GM19468 (cell line): ENCODE measurements at regions not wholly inside any gene's neighbourhood (a gene's known extent, or its start where the extent isn't known, plus 50 kb on each side); places are given as distances from the start of the nearest gene placed in this dataset.
"Not testable (repeated sequence)": the region's sequence is repeated elsewhere in the genome, so short reads cannot be mapped to it uniquely, and the experiment has no call there.

ENCODE experiments used
- ATAC-seq: cut with Tn5 transposase; IDR thresholded peaks from one replicate; pipeline ENCODE4 v1.9.1; 2021; ENCODE audit warnings: mild to moderate bottlenecking, moderate library complexity, moderate number of reproducible peaks; ENCODE audit not compliant: unreplicated experiment; ENCODE audit errors: extremely low read depth

DNA sequence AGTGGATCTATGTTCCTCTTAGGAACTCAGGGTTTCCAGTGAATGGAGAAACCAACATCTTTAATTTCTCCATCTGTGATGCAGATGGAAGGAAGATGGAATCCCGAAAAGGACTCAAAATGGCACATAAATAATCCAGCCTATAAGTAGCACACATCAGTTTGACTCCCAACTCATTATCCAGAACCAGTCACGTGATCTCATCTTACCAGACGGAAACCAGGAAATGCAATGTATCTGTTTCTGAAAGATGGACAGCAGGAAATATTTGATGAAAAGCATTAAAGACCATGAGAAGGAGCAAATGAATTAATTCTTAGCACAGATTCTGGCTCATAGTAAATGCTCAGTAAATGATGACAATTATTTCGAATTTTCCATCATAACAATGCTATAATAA, 443.1 kb upstream of the FMR1 start:
- ATAC-seq: no peak

DNA sequence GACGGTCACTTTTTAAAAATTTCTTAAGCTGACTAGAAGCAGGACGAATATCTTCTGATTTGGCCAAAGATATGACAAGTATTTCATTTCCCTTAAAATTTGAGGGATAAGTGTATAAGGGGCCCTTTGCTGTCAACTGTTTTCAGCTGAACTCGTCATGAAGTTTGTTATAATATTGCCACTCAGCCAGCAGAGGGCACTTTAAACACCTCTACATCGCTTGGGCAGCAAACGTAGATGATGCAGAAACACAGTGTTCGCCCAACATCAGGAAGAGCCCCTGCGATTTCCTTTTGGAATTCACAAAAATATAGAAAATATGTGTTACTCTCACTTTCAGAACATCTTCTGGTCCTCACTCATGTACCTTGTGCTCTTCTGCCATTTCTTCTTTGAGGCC, 435.7 kb upstream of the FMR1 start:
- peak; percentile 49 for ATAC-seq

DNA sequence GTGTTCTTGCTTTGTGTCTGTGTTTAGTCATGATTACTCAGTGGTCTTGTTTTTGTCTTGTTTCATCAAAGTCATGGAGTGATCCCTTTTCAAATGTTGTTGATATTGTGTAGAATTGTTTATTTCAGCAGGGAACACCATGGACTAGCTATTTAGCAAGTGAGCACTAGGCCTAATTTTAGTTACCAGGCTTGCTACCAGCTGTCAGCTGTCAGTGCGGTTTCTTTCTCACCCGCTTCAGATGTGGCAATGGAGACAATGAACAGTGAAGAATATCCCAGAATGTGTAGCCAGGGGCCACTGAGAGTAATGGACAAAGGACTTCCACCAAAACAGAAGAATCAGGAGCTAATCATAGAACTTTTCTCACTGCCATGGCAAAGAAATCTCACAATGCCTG, 432.8 kb upstream of the FMR1 start:
- no peak for ATAC-seq

DNA sequence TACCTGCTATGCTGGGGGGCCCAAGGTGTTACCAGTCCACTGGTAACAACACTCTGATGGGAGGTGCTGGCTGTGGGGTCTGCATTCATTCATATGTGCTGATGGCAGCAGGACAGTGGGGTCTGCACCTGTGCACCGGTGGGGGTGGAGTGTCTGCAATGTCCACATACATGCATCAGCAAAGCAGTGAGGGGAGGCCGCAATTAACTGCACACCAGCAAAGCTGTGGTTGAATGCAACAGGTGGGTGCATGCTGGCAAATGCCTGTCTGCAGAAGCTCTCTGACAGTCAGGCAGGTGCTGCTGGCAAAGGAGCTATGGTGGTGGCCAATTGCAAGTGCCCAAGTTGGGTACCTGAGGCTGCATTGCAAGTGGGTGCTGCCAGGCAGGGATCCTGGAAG, 426.5 kb upstream of the FMR1 start:
- ATAC-seq: no peak

DNA sequence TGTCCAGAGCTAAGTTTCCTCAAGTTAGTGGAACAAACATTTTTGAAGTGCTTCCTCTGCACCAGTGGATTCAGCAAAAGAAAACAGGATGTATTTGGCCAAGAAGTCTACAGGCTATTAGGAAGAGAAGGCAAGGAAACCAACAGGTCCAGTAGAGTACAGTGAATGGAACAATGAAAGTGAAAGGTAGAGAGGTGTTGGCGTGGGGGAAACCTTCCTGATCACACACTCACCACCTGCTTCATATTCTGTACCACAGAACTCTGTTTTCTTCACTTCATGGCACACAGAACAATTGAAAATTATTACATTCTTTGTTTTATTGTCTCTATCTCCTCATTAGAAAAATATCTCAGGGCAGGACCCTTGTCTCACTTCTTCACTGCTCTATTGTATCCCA, 417.4 kb upstream of the FMR1 start:
- no peak for ATAC-seq

DNA sequence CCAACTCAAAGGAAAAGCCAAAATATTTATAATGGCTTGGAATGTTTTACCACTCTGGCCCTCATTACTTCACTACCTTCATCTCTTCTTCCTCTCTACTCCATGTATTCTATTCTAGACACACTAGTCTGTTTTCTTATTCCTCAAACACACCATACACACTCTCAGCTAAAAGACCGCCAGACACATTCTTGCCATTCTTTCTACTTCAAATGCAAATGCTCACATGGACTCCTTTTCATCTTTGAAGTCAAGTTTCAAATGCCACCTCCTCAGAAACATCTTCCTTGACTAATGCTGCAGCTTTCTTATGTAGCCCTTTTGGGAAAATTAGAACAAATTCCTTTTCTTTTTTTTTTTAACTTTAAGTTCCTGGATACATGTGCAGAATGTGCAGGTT, 412.9 kb upstream of the FMR1 start:
- no peak for ATAC-seq

DNA sequence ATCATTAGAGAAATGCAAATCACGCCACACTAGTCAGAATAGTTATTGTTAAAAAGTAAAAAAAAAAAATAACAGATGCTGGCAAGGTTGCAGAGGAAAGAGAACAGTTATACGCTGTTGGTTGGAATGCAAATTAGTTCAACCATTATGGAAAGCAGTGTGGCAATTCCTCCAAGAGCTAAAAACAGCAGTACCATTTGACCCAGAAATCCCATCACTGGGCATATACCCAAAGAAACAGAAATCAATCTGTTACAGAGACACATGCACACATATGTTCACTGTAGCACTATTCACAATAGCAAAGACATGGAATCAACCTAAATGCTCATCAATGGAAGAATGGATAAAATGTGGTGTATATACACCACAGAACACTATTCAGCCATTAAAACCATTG, 388.7 kb upstream of the FMR1 start:
- no peak for ATAC-seq

DNA sequence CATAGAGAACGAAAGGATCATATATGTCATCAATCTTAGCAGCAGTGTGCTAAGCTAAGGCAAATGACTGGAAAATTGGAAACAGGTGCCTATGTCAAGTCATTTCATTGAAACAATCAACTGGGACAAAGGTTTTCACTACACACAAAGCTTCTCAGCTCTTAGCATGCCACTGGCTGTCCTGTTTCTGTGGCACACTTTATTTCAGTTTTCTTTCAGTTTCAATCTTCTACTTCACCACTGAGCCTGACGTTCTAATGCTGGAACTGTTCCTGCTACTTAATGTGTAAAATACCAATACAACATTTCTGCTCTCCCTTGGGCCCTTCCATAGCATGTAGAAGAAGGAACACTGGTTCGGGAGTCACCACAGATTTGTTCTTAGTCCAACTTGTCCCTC, 378.3 kb upstream of the FMR1 start:
- no peak for ATAC-seq

DNA sequence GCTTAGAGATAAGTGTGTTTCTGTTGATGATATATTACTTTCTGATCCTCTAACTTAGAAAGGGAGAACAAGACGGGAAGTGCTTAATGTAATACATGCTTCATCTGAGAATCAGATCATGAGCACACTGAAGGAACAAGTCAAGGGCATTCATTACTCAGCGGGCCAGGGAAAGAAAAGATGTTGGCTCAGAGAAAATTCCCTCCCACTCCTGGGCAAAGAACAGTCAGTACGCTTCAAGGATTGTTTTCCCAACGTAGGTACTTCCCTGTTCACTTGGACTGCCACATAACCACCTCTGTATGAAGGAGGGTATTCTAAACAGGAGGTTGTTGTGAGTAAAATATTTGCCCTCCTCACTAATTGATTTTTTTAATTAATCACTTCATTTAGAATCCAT, 374.5 kb upstream of the FMR1 start:
- ATAC-seq: no peak

DNA sequence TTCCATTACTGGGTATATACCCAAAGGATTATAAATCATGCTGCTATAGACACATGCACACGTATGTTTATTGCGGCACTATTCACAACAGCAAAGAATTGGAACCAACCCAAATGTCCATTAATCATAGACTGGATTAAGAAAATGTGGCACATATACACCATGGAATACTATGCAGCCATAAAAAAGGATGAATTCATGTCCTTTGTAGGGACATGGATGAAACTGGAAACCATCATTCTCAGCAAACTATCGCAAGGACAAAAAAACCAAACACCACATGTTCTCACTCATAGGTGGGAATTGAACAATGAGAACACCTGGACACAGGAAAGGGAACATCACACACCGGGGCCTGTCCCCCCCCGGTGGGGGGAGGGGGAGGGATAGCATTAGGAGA, 363.7 kb upstream of the FMR1 start:
- ATAC-seq: not testable (repeated sequence)

DNA sequence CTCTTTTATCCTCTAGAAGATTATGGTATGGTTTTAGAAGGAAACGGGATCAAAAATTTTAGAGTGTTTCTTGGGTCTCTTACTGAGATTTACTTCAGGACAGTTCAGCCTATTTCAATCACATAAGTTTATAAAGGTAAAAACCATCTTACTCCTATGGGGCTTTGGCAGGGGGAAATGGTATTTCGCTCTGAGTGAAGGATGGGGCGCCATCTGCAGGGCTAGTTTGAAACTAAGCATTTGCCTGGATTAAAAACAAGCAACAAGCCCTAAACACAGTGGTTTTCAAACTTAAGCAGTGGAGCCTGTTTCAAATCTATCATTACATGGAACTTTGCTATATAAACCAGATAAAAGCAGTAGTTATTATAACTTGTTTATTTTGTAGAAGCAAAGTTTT, 361.5 kb upstream of the FMR1 start:
- ATAC-seq: no peak

DNA sequence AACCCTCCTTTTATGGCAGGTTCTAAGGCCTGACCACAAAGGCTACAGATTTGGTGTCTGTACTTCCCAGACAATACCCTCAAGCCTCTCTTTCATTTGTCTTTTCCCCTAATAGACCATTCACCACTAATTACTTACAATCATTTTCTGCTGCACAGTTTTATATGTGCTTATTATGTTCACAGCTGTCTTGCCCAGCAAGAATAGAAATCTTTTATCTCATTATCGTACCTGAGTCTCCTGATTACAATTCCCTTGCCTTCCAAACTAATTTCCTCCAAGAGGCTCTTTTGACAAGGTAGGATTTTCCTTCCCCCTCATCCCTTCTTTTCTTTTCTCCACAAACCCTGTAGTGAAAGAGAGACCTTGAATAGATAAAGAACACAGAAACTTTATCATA, 352.5 kb upstream of the FMR1 start:
- ATAC-seq: no peak

DNA sequence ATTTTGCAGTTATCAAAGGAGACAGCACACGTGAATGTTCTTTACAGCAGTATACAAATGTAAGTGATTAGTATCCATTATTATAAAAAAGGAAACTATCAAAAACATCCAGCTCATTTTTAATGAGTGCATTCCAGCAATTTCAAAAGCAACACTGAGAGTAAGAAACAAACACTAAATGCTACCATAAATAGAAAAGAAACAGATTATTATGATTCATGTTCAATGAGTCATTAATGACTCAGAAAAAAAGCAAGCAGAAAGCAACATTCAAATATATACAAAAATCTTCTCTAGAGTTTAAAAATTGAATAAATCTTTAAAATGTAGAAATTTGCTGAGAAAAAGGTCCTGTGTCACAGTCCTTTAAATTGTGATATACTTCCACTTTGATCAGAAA, 346.5 kb upstream of the FMR1 start:
- no peak for ATAC-seq

DNA sequence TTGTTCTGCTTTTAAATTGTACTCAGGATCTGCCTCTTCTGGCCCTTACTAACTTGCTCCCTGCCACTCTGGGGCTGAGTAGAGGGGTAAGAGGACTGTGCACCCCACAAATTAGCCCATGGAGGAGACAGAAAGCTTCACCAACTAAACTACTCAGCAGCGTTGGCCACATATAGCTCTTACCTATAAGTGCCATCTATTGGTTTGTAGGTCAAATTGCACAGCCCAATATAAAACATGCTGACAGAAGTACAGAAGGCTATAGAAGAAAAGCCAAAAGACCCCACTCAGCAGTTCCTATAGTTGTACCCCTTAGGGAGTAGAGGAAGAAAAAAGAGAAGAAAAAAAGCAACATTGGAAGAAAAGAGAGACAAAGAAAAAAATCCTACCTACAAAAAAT, 341.2 kb upstream of the FMR1 start:
- ATAC-seq: no peak

DNA sequence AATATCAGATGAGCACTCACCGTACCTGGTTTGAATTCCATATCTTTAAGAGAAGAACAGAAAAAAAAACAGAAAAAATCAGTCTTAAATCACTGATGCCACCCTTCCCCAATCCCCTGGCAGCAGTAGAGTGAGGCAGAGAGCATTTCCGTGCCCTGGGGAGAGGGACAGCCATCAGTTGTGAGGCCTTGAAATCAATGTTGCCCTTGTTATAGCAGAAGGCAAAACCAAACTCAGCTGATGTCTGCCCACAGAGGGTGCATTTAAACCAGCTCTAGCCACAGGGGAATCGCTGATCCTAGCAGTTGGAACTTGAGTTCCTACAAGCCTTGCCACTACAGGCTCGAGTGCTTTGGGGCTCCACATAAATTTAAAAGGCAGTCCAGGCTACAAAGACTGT, 338.5 kb upstream of the FMR1 start:
- no peak for ATAC-seq

DNA sequence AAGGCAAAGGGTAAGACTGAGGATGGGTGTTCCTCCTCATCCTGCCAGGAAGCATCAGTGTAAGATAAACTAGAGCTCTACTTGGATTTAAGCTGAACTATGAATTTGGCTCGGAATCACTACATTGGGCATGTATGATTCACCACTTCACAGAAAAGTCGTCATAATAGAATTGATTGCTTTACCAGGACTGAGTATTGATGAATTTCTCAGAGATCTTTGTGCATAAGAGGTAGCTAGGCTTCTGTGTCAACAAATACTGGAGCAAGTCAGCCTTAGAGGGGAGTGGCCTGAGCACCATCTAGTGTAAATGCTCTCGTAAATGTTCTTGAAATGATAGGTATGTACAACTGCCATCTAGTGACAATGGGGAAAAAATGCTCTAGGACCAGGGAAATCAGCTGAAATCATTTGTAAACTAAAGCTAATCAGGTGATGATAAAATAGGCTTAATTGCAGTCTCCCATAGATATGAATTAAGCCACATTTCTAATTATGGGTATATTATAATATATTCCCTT, 309.5 kb upstream of the FMR1 start:
- ATAC-seq: no peak

DNA sequence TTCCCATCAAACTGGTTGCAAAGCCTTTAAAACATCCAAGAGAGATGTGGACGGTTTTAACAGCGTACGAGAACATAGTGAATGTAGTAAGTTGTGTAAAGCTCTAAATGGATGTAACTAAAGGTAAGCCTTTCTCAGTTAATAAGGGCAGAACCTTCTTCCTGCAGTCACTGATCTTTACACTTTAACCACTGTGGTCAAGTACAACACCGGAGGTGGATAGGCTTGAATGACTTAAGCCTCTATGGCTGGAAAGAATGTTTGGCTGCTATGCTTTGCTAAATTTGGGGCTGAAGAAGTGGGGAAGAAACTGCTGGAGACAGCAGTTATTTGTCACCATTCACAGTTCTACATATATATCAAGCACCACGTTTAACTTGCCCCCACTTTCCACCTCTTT, 285.1 kb upstream of the FMR1 start:
- no peak for ATAC-seq

DNA sequence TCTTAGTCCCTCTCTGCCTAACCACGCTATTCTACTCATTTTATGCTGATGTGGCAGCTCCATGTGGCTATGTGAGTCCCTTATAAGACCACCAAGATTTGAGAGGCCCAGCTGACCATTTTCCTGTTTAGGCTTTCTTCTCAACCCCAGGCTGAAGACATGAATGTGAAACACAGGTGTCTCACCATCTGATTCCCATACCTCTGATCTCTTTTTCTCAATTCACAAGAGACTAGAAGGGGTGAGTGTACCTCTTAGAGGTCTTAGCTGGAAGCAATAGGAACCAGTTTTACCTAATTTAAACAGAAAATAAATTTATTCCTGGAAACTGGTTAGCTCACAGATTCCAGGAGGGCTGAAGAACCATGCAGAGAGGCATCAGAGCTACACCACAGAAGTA, 276.5 kb upstream of the FMR1 start:
- ATAC-seq: no peak

DNA sequence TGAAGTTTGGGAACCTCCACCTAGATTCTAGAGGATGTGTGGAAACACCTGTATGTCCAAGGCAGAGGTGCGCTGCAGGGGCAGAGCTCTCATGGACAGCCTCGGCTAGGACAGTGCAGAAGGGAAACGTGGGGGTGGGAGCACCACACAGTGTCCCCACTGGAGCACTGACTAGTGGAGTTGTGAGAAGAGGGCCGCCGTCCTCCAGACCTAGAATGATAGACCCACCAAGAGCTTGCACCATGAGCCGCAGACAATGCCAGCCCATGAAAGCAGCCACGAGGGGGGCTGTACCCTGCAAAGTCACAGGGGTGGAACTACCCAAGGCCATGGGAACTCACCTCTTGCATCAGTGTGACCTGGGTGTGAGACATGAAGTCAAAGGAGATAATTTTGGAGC, 274.5 kb upstream of the FMR1 start:
- ATAC-seq: no peak

DNA sequence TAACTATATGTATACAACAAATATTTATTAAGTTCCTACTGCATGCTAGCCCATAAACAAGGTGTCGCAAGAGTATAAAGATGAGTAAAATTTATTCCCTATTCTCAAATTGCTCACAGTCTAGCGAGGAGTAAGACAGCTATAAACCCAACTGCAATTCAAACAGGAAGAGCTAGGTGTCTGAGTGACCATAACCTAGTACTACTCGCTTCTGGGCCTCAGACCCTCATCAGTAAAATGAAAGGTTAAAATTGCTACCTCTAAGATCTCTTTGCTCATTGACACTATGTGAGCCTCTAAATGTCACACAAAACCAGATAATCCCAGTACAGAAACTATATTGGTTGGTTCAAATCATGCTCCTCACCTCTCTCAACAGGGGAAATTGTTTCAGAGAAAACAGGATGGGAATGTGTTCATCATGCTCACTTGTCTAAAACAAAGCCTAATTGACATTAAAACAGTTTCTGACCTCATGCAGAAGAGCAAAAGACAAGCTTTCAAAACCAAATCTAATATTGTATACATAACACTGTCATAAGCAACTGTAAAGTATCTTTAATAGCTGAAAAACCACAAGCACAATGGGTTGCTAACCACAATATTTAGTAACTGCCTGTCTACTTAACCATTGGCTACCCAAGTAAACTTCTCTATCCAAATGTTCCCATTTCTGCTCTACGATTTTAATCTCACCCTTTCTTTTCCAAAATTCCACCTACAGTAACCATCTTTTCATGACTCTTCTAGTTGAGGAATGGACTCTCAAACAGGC, 264.6 kb upstream of the FMR1 start:
- ATAC-seq: no peak

DNA sequence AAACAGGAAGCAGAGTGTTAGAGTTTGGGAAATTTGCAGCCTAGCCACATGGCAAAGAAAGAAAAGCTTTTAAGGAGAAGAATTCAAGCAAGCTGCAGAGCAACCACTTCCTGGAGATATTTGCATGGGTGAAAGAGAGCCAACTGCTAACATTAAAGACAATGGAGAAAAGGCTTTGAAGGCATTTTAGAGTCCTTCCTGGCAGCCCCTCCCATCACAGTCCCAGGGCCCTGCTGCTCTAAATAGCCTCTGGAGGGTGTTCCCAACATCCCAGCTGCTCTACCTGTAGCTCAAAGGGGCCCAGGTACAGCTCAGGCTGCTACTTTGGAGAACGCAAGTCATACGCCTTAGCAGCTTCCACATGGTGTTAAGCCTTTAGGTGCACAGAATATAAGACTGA, 235.9 kb upstream of the FMR1 start:
- ATAC-seq: no peak

DNA sequence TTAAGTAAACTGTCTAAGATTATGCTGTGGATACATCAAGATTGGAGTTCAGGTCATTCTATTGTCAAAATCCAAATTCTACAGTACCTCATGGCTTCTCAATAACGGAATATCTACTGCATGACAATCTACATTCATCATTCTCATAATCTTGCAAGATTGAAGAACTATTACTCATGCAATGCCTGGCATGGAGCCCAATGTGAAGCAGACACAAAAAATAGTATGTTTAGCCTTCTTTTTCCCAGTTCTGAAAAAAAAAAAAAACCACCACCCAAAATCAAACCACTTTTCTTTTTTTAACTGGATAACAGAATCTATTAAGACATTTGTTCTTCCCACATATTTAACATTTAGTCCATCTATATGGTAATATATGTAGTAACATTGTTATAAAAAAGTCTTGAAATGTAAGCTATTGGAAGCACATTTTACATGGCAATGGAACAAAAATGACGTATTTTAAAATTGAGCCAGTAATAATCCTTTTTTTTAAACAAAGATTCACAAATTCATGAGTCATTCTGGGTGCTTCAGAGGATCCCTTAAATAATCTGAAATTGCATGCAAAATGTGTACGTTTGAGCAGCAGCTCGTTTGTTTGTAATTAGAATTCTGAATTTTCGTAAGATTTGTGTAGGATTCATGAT, 232.2 kb upstream of the FMR1 start:
- ATAC-seq: no peak
